Stimulated activated CD4-positive, alpha-beta T cell treated with anti-CD3 and anti-CD28 coated beads, Interleukin-2, amount 100 ng/mL, for 4 hours (primary cell): ENCODE measurements at regions not wholly inside any gene's neighbourhood (a gene's known extent, or its start where the extent isn't known, plus 50 kb on each side); places are given as distances from the start of the nearest gene placed in this dataset.
"Not testable (repeated sequence)": the region's sequence is repeated elsewhere in the genome, so short reads cannot be mapped to it uniquely, and the experiment has no call there.

Experiments used
- DNase-seq: peaks from one replicate; pipeline ENCODE4 v3.0.0-alpha.2; 2020; ENCODE audit warnings: low read depth

DNA sequence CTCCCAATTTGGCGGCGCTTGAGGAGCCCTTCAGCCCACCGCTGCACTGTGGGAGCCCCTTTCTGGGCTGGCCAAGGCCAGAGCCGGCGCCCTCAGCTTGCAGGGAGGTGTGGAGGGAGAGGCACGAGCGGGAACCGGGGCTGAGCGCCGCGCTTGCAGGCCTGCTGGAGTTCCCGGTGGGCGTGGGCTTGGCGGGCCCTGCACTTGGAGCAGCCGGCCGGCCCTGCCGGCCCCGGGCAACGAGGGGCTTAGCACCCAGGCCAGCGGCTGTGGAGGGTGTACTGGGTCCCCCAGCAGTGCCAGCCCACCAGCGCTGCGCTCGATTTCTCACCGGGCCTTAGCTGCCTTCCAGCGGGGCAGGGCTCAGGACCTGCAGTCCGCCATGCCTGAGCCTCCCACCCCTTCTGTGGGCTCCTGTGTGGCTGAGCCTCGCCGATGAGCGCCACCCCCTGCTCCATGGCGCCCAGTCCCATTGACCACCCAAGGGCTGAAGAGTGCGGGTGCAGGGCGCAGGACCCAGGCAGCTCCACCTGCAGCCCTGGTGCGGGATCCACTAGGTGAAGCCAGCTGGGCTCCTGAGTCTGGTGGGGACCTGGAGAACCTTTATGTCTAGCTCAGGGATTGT lies 815.4 kb upstream of the B3GALT2 start:
- not testable (repeated sequence) for DNase-seq

DNA sequence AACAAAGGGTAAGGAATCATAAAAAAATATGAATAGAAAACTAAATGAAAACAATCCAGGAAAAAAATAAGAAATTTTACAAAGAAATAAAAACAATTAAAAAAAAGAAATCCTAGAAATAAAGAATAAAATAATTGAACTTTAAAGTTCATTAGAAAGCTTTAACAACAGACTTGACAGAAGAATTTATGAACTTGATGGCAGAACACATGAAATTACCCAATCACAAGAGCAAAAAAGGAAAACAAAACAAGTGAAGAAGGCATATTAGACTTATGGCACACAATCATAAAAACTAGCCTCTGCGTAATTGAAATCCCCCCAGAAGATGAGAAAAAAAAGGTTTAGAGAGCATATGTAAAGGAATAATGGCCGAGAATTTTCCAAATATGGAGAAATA lies 802.5 kb upstream of the B3GALT2 start:
- DNase-seq, result no peak

DNA sequence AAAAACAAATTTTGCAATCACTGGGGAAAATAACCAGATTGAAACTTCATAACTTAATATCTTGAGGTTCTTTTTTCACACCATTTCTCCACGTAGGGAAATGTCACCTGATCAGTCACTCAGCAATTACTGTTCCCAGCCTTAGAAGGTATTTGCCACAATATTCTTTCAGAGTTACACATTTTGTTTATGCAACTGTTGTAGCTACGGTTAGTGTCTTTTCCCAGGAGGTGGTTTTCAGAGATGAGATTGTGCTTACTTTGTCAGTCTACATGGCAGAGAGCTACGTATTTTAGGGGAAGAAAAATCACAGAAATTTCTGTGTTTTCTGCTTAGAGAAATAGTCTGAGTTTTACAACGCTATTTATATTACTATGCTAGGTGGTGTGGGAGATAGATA lies 792.8 kb upstream of the B3GALT2 start:
- no peak for DNase-seq

DNA sequence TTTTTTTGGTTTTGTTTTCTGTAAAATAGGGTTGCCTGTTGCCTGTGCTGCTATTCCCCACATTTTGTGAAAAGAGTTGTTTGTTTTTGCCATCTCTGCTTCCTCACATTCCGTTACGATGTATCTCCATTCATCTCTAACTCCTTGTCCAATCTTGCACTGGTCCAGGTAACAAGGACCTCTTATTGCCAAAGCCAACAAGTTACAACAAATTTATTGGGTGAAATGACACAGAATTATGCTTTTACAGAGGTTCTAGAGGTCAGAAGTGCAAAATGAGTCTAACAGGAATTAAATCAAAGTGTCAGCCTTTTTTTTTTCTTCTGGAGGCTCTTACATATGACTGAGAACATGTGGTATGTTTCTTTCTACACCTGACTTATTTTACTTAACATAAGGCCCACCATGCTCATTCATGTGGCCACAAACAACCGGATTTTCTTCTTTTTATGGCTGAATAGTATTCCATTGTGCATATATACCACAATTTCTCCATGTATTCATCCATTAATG lies 787.9 kb upstream of the B3GALT2 start:
- DNase-seq, result no peak

DNA sequence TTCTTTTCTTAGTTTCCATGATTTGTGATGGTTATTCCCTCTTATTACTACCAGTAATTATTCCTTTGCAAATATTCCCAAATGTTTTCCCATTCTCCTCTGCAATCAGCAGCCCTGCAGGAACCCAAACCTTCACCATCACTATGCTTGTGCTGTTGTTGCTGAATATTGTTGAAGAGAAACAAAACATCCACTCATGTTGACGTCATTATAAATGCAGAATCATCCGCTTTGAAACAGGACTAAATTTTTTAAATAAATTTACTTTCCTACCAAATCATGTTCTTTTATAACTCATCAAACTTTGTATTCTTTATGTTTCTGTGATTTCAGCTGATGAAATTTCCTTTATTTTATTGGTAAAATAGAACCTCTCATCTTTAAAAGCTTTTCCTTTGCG lies 787.0 kb upstream of the B3GALT2 start:
- no peak for DNase-seq

DNA sequence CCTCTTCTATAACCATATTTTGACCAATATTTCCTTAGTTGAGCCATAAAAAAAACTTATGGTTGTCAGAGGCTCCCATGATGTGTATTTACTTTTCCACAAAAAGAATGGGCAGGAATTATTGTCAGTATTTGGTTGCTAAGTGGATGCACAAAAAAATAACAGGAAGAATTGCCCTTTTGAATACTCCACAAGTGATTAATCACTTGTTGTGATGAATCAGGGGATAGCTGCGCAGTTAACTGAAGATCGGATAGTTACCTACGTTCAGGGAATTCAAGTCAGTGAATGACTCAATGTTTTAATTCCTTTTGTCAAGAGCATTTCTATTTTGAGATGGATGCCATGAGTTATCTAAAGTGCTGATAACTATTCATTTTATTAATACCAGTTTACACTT lies 785.2 kb upstream of the B3GALT2 start:
- no peak for DNase-seq

DNA sequence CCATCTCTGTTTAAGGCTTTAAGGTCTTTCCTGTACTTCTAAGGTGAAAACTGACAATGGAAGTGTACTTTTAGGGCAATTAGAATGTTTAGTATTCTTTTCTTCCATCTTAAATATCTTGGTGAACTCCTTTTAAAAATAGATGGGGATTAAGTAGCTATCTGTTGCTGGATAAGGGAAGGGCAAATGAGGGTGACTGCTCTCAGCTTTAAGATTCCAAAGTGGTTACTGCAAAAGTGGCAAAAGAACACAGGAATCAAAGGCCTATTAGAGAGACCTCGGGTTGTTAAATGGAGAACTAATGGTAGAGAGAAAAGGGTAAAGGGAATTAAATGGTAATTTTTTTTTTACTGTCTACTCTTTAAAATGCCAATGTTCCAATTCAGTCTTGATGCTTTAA lies 774.1 kb upstream of the B3GALT2 start:
- no peak for DNase-seq

DNA sequence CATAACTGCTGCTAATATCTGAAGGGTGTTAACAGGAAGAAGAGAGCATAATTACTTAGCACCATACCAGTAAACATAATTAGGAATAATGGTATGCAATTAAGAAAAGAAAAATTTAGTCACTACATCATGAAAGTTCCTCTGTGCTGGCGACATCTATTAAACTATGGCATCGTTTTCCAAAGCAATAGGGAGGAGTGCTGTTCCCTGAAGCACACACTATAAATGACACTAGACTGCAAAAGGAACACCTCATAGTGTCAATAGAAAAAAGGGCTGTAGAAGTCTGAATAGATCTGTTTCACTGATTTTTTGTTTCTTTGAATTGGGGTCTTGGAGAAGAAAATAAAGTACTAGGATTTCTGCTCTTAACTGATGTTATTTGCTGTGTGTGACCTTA lies 773.6 kb upstream of the B3GALT2 start:
- no peak for DNase-seq

DNA sequence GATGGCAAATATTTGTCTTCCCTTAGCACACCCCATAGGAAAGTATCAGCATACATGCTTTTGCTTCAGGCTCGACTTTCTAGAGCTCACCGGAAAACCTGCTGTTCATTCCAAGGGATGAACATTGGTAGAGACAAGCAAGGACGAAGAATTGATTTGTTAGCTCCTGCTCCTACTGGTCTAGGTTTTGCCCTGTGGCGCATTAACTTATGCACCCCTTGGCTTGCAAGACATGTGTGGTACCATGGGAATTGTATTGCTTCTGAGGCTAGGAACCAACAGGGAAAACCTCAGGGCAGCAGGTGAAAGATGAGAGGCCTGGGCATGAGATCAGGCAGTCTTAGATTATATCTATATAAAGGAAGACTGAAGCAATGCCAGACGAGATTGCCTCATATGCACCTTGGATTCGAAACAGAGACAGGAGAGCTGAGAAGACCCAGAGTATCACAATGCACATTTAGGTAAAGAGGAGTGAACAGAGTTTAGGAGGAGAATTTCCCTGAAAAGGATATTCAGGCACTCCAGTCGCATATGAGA lies 771.2 kb upstream of the B3GALT2 start:
- no peak for DNase-seq

DNA sequence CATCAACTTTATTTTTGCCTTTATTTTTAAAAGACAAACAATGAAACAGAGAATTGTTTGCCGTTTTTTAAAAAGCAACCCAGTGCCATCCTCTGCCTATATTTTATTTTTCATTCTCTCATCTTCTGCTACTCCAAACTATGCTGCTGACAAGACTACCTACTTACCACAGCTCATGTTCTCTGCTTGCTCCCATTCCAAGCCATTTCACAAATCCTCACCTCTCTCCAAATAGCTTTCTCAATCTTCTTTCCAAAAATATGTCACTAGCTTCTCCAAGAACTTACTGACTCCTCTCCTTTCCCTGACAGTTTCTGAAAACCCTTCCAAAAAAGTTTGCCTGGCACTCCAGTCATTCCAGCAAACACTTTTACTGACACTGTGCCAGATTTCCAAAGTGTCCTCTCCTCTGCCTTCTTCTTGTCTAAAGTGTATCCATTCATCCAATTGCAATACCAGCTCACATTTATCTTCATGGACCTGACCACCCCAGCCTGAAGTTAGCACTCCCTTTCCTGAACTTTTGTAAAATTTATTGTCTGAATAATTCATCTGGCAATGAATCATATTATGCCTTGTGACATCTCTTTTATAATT lies 766.5 kb upstream of the B3GALT2 start:
- DNase-seq, result no peak

DNA sequence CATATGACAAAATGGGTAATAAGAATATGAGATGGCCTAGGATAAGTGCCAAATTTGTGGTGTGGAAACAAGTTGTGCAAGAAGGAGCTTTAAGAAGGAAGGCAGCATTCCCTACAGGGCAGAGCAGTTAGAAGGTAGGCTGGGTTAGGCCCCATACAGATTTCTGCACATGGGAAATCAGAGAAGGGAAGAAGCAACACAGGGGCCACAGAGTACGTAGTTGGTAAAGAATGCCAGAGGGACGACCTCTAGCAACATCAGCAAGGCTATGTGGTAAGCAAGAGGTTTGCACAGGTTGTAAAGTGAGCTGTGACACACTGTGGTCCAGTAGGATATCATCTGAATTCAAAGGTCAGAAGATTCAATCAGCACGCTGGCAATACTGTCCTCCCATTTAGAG lies 765.6 kb upstream of the B3GALT2 start:
- DNase-seq, result no peak

DNA sequence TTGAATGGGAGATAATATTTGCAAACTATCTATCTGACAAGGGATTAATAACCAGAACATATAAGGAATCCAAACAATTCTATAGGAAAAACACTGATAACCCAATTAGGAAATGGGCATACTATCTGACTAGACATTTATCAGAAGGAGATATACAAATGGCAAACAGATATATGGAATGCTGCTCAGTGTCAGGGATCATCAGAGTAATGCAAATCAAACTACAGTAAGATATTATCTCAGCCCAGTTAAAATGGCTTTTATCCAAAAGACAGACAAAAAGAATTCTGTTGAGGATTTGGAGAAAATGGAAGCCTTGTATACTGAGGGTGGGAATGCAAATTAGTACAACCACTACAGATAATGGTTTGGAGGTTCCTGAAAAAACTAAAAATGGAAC lies 758.0 kb upstream of the B3GALT2 start:
- no peak for DNase-seq

DNA sequence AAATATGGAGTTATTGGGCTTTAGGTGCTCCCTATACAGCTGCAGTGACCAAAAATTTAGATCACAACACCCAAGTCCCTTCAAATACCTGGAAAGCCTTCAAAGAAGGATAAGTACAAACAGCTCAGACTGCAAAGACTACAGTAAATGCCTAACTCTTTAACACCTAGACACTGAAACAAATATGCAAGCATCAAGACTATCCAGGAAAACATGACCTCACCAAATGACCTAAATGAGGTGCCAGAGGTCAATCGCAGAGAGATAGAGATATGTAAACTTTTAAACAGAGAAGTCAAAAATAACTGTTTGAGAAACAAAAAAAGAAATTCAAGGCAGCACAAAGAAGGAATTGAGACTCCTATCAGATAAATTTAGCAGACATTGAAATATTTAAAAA lies 753.8 kb upstream of the B3GALT2 start:
- no peak for DNase-seq

DNA sequence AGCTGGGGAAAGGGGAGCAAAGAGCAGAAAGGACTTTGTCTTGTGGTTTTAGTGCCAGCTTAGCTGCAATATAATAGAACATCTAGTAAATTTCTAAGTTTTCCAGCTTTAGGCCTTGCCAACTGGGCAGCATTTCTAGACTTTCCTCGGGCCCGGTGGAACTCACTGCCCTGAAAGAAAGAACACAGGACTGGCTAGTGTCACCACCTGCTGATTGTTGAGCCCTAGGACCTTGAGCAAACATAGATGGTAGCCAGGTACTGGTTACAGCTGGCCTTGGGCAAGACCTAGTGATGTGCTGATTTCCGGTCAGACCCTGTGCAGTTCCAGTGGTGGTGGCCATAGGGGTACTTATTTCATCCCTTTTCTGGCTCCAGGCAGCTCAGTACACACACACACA lies 753.2 kb upstream of the B3GALT2 start:
- no peak for DNase-seq

DNA sequence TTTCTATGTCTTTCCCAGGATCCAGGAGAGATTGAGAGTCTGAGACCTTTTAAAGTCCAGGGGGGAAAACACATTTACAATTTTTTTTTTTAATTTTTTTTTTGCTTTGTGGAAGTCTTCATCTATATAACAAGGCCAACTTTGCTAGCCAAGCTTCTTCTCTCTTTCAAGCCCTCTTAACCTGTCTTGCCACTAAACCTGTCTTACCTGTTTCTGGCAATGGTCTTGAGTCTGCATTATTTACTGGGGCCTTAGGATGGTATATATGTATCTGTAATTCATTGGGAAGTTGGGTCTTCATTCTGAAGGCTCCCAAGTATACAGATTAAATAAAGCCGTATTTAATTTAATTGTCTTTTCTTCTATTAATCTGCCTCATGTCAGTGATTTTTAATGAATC lies 750.9 kb upstream of the B3GALT2 start:
- DNase-seq, result no peak

DNA sequence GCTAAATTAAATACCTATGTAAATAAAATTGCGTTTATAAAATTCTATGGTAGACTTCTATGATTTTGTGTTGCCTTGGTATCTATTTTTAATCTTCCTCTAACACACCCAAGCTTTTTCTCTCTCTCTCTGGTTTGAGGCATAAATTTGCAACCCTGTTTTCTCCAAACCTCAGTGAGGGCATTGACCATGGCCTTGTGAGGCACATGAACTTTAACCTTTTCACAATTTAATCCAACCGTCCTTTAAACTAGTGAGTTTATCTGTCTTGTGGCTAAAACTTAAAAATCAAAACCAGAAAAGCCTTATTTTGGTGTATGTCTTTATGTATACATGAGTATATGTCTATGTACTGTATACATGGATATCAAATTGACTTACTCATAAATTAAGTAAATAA lies 746.6 kb upstream of the B3GALT2 start:
- no peak for DNase-seq

DNA sequence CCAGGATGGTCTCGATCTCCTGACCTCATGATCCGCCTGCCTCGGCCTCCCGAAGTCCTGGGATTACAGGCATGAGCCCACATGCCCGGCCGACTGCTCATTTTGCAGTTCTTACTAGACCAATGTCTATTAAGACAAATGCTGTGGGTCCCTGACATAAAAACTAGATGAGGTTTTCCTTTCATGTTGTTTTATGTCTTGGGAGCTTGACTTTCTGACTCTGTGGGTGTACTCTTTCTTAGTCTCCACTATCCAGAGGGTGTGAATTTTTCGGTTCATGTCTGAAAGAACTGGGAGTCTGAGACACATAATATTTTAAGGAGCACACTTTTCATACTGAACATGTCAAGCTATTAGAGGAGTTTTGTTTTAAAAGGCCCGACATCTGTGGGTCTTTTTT lies 744.9 kb upstream of the B3GALT2 start:
- DNase-seq, result no peak

DNA sequence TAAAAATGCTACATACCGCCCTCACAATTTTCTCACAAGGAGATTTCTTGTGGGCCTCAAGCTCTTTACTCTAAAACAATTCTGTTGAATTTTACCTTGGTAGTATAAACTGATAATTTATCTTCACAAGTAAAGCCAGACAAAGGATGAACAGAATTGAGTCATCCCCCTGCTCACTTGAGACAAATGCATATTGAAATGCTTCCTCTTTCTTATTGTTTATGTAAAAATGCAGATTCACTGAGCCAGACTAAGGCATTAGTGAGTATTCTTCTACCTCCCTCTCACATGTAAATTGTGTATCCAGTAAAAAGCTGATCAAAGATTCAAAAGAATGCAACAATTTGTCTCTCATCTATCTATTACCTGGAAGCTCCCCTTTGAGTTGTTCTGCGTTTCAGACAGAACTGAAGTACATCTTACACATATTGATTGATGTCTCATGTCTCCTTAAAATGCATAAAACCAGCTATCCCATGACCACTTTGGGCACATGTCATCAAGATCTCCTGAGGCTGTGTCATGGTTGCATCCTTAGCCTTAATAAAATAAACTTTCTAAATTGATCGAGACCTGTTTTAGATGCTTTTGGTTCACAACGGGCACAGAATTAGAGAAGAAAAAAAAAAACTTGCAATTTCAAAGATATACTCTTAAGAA lies 743.1 kb upstream of the B3GALT2 start:
- DNase-seq, result no peak

DNA sequence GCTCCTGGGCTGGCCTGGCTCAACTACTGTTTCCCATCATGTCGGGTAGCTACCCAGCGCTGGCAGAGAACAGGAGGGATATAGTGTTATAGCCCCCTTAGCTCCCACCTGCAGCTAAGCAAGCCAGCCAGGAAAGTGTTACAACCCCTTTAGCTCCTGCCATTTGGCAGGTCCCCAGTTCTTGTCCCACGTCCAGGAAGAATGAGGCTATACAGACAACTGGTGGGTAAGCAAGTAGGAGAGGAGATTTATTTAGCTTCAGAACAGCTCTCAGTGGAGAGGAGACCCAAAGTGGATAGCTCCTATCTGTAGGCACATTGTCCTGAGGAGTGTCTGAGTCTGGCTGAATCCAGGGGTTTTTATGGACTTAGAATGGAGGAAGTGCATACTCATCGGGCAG lies 741.1 kb upstream of the B3GALT2 start:
- DNase-seq, result no peak

DNA sequence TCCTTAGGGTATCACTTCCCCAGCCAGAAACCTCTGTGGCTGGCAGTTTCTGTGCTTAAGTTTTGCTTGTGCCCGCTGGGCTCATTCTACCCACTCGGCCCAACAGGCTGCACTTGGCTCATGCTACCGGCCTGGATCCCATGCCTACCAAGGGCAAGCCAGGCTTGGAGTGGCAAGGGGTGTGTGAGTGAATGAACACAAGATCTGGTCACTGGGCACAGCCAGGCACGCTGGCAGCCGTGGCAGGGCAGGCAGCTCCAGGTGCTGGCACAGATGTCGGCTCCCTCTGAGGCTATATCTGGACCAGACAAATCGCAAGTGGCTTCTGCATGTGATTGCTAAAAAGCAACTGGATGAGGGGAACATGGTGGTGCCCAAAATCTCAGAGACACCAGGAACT lies 740.5 kb upstream of the B3GALT2 start:
- no peak for DNase-seq

DNA sequence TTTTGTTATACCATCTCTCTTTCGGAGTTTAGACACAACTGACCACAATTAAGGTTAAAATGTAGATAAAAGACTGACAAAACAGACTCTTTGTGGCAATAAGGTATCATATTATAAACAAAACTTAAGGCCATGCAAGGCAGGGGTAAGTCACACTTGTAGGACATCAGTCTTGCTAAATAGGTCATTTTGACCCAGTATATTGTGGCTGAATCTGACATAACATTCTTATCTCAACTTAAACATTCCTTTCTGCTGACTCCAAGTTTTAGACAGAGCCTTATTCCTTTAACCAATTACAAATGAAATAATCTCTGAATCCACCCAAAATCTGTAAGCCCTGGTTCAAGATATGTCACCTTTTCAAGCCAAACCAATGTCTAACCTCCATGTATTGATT lies 733.4 kb upstream of the B3GALT2 start:
- DNase-seq, result no peak

DNA sequence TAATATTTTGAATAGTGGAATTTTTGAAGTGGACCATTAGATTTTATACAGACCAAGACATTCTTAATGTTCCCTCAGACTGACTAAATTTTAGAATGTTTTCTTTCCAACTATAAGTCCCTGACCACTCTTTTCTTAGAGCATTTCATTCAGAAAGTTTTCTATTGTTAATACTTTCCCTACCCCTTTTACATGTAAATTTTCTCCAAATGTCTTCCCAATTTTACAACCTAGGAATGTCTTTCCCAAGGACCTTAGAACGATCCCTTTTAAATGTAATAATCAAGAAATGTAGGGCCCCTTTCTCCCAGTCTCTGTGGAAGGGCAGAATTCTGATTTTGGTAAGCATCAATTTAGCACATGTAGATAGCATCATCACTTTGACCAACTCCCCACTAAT lies 730.0 kb upstream of the B3GALT2 start:
- no peak for DNase-seq

DNA sequence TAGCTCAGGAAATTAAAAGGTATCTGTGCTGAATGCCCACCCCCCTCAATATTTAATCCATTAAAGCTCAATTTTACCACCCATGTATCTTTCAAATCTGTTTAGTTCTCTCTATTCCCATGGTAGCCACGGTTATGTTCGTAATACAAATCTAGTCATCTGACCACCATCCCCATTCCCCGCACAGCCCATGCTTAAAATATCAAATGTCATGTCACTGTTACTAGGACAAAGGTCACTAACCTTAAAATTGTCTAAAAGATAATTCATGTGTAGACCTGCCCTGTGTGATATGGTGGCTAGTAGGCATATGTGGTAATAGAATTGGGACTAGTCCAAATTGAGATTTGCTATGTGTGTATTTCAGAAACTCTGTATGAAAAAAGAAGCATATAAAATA lies 728.5 kb upstream of the B3GALT2 start:
- DNase-seq, result no peak
